ENCODE measurements at regions not wholly inside any gene's neighbourhood (a gene's known extent, or its start where the extent isn't known, plus 50 kb on each side); places are given as distances from the start of the nearest gene placed in this dataset.

GRCh38 chr12:43094886-43095575 is 457.0 kb downstream of the ADAMTS20 start:
- DNase-seq, result no peak

- DNase-seq, result no peak
Observed at GRCh38 chr12:43090981-43091380, 461.0 kb downstream of the ADAMTS20 start.

DNA sequence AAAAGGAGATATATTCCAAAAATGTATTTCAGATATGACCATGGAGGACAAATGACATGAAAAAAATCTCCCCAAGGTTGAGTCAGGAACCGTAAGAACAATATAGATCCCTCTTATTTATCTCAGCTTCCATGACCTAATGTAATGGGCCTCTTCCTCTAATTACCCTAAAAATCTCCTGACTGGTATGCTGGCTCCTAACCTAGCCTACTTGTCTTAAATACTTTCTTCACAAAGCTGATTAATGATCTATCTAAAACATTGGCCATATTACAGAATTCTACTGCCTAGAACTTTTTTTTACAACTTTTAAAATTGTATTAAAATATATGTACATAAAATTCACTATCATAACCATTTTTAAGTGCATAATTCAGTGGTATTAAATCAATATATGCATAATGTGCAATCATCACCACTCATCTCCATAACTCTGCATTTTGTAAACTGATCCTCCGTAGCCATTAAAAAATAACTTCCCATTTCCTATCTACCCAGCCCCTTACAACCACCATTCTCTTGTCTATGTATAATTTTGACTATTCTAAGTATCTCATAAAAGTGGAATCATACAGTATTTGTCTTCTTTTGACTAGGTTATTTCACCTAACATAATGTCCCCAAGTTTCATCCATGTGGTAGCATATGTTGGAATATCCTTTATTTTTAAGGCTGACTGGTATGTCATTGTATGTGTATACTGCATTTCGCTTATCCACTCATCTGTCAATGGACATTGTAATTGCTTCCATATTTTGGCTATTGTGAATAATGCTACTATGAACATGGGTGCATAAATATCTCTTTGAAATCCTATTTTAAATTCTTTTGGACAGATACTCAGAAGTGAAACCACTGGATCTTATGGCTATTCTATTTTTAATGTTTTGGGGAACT is 464.6 kb downstream of the ADAMTS20 start:
- DNase-seq, result no peak

DNA sequence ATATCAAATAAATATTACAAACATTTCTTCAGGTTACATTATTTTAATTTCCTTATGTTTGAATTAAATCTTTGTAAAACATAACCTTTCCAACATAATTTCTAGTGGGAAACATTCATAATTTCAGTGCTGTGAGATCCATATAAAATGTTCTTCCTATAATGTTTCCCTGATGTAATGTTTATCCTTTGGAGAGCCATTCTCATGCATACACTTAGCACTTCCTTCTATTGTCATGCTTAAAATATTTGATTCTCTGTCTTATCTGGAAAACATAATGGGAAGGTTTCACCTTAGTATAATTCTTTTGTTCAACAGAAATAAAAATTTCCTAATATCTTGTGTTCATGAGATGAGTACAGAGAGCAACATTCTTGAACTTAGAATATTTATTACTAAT is 472.5 kb downstream of the ADAMTS20 start:
- no peak for DNase-seq

- no peak for DNase-seq
Observed at GRCh38 chr12:43078976-43079375, 473.0 kb downstream of the ADAMTS20 start.

DNA sequence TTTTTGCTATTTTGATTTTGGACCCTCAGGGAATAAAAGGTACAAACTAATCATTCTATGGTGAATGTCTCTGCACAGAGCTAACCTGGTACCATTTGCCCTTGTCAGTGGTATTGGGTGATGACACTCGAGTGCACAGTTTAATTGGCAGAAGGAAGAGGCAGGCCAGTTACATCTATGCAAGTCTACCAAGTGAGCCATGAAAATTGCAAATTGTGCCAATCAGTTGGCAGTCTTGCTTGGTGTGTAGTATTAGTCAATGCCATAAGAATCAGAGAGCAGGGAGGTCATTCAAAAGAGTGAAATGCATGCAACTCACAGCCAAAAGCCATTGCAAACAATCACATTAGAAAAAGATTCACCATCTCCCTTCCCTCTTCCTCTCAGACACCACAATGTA is 479.6 kb downstream of the ADAMTS20 start:
- no peak for DNase-seq

DNA sequence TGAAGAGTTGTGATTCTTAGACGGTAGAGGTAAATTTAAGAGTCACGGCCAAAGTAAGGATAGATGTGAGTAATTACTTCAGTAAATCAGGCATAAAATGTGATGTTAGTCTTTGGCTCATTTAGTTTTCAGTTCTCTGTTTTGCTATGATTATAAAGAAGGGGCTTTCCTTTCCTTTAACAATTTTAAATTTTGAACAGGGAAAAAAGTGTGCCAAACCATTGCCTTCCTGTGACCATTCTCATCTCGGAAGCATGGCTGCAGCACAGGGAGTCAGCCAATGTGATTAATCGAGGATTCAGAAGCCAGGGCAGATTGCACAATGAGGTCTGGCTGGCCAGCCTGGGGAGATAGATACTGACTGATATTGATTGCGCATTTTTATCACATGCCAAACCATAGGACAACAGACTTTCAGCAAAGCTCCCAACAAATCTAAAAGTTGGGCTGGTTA is 480.2 kb upstream of the PRICKLE1 start:
- no peak for DNase-seq

DNA sequence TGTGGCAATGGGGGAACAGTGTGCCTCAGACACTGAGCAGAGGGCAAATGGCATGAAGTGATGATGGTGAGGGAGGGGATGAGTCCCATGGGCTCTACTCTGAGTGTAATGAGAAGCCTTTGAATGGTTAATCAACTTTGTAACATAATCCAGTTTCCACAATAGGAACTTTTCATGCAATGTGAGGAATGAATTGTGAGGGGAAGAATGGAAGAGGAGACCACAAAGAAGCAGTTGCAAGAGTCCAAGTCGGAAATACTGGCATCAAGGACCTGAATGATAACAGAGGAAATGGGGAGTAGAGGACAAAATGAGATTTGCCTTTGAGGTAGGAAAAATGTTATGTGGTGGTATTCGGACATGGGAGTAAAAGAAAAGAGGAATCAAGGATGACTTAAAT is 476.9 kb upstream of the PRICKLE1 start:
- no peak for DNase-seq

GRCh38 chr12:43063650-43064049 is 474.1 kb upstream of the PRICKLE1 start:
- DNase-seq, result no peak

DNA sequence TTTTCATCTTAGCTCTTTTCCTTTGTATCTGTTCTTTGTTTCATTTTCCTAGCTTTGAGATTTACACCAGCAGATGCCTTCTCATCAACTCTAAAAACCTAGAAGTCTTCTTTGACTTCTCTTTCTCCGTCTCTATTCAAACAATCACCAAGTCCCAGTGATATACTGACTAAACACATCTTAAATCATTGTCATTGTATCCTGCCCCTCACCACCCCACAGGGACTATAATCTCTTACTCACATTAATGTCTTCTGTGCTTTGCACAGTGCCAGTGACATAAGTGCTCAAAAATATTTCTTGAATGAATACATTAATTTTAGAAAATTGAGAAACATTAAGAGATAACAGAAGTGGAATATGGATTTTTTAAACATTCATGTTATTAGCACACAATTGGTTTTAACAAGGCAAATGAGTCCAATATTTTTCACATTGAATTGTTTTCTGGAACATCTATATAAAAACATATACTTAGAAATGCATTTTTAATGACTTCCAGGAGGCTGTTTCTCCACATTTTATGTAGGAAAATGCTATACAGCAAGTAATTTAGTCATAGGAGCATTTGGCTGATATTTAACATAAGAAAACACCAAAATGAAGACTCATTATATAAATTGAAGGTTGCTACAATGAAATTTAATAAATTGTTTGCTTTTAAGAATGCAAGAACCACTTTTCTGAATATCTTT is 472.8 kb upstream of the PRICKLE1 start:
- DNase-seq, result no peak

GRCh38 chr12:43060742-43061141 is 471.2 kb upstream of the PRICKLE1 start:
- no peak for DNase-seq

- DNase-seq, result no peak
Observed at GRCh38 chr12:43058616-43059015, 469.1 kb upstream of the PRICKLE1 start.

DNA sequence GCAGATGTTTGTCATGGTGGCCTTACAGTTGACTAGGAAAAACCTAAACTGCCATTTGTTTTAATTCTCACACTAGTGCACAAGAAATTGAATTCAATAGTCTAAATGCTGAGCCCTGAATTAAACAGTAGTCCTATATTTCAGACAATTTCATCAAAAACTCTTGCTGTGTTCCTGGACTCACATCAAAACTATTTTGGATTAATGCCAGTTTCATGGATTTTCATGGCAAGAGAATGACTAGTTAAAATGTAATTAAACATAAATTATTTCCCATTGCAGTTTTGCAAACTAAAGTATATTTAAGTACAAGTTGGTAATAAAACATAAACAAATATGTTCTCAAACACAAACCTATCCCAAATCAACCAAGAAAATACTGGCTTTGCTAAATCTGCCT is 468.0 kb upstream of the PRICKLE1 start:
- no peak for DNase-seq

DNA sequence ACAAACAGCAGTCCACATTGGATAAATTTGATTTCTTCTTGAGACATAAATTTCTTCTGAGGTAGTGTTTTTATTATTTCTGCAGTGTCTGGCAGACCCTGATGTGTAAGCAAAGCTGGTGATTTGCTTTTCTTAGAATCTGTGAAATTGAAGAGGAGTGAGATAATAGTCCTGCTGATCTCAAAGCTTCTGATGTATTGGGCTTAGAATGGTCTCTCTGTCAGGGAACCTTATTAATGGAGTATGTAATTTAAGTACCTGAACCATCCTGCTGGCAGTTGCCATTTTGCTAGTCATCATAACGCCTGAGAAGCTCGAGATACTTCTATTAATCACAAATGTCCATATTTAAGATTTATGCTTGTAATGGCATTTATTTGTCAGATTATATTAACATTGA is 464.5 kb upstream of the PRICKLE1 start:
- no peak for DNase-seq

DNA sequence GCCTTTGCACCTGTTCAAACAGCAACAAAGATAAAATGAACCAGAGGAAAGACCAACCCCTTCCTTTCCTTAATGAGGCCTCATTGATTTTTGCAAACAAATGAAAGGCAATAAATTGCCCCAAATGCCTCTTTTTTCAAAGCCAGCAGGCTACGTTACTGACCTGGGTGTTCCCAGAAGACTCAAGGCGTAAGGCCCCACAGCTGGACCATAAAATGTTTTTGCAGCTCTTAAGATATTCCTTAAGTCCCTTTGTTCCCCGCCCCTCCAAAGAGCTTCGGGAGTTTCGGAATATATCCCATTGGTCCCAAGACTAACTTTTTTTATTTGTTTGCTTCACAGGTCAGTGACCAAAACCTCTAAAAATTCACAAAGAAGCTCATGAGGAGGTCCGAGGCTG is 462.9 kb upstream of the PRICKLE1 start:
- peak in 1 of 2 experiments; percentile 43 for DNase-seq

- DNase-seq, result no peak
Observed at GRCh38 chr12:43044241-43044640, 454.7 kb upstream of the PRICKLE1 start.

- DNase-seq, result no peak
Observed at GRCh38 chr12:43038991-43039390, 449.4 kb upstream of the PRICKLE1 start.

- DNase-seq, result no peak
Observed at GRCh38 chr12:43029971-43030370, 440.4 kb upstream of the PRICKLE1 start.

- no peak for DNase-seq
Observed at GRCh38 chr12:43028826-43029225, 439.3 kb upstream of the PRICKLE1 start.

- DNase-seq, result no peak
Observed at GRCh38 chr12:43022838-43023237, 433.3 kb upstream of the PRICKLE1 start.

- DNase-seq, result no peak
Observed at GRCh38 chr12:43015090-43015737, 425.7 kb upstream of the PRICKLE1 start.

DNA sequence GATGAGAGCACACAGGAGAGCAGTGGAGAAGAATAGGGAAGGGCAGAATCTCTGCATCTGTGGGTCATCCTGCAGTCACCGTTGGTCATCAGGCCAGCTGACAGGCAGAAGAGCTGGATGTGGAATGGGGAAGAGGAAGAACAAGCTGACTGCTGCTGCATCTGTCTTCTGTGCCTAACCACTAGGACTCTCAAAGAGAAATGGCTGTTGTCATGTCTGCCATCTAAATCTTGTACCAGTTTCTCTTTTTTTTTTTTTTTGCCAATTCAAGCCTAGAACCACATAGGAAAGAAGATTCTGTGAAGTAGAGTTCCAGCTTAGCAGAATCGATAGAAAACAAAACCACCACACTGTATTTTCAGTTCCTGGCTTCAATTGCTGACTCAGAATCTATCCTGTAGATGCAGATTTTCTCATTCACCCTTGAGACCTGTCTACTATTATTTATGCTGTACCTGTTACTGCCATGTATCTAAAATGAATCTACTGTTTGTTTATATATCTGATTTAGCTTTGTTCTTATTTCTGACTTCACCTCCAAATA is 421.9 kb upstream of the PRICKLE1 start:
- no peak for DNase-seq

DNA sequence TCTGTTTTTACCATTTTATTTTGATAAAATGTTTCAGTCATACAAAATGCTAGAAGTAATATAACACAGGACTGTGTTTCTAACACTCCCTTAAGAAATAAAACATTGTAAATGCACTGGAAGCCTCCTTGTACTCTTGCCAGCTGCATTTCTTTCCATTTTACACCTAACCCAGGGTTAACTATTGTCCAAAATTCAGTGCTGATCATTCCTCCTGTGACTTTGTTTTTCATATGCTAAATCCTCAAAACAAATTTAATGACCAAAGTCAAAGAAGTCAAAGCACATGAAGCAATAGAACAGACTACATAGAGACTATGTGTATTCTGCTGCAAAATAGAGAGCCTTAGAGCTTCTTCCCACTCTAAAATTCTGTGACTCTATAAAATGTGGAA is 420.3 kb upstream of the PRICKLE1 start:
- DNase-seq, result no peak

Measured in NCI-H1930 (cell line).